ENCODE measurements at regions not wholly inside any gene's neighbourhood (a gene's known extent, or its start where the extent isn't known, plus 50 kb on each side); places are given as distances from the start of the nearest gene placed in this dataset.

GRCh38 chr12:92278378-92278828 is 132.8 kb upstream of the BTG1 start:
- H3K4me3 ChIP-seq (ENCODE audit: insufficient read depth in 1 of 2, low read depth in 1 of 2, low read length in 2 of 2) = no peak overlapping the region
- H3K9me3 ChIP-seq (ENCODE audit: control insufficient read depth, low read length) = no peaks in the 10 kb centered on the region
- H2BK120ac ChIP-seq (ENCODE audit: low read depth, low read length) = no peak overlapping the region
- H3K27me3 ChIP-seq (ENCODE audit: control insufficient read depth in 1 of 2, insufficient read depth in 1 of 2, low read length in 2 of 2) = no peaks in the 10 kb centered on the region
- no peak overlapping the region for H2BK15ac ChIP-seq (ENCODE audit: low read depth, poor library complexity, severe bottlenecking)
- H4K91ac ChIP-seq (ENCODE audit: low read length) = no peak overlapping the region
- no peak overlapping the region for H4K8ac ChIP-seq (ENCODE audit: low read length)
- H3K4me1 ChIP-seq (ENCODE audit: control insufficient read depth, insufficient read depth, low read depth, low read length) = no peaks in the 10 kb centered on the region
- no peak overlapping the region for H2AK5ac ChIP-seq (ENCODE audit: low read length, severe bottlenecking)
- H3K23ac ChIP-seq (ENCODE audit: low read length in 2 of 2) = no peak overlapping the region
- no peak overlapping the region for H3K27ac ChIP-seq (ENCODE audit: low read length, poor library complexity, severe bottlenecking)
- H2AFZ ChIP-seq (ENCODE audit: low read depth, low read length) = no peak overlapping the region
- no peak overlapping the region for H3K4me2 ChIP-seq (ENCODE audit: low read length, poor library complexity, severe bottlenecking)
- H3K79me1 ChIP-seq (replicated peaks; ENCODE audit: low read length, poor library complexity, severe bottlenecking) = no peaks in the 10 kb centered on the region
- no peak overlapping the region for H2BK12ac ChIP-seq (ENCODE audit: low read length in 2 of 2)
- H3K18ac ChIP-seq (ENCODE audit: low read depth in 1 of 2, low read length in 2 of 2) = no peak overlapping the region
- no peak overlapping the region for H3K14ac ChIP-seq (ENCODE audit: low read length in 2 of 2)
- H3K9ac ChIP-seq (ENCODE audit: low read length) = no peak overlapping the region
- 100% methylated on average over 1 of the region's 2 CpGs for WGBS
- no peak overlapping the region for H3K4ac ChIP-seq (ENCODE audit: low read depth in 1 of 2, low read length in 2 of 2)
- no peaks in the 10 kb centered on the region for H3K36me3 ChIP-seq (ENCODE audit: control insufficient read depth in 1 of 2, insufficient read depth in 2 of 2, low read depth in 1 of 2, low read length in 2 of 2)
- DNase-seq = no peak
- no peak overlapping the region for H2BK5ac ChIP-seq (ENCODE audit: low read depth, low read length, poor library complexity, severe bottlenecking)

GRCh38 chr12:92277795-92278194 is 132.1 kb upstream of the BTG1 start:
- no peak overlapping the region for H2BK15ac ChIP-seq (ENCODE audit: low read depth, poor library complexity, severe bottlenecking)
- no peaks in the 10 kb centered on the region for H3K36me3 ChIP-seq (ENCODE audit: control insufficient read depth in 1 of 2, insufficient read depth in 2 of 2, low read depth in 1 of 2, low read length in 2 of 2)
- no peaks in the 10 kb centered on the region for H3K79me1 ChIP-seq (replicated peaks; ENCODE audit: low read length, poor library complexity, severe bottlenecking)
- no peak overlapping the region for H2BK5ac ChIP-seq (ENCODE audit: low read depth, low read length, poor library complexity, severe bottlenecking)
- H2AK5ac ChIP-seq (ENCODE audit: low read length, severe bottlenecking) = no peak overlapping the region
- no peak overlapping the region for H2BK120ac ChIP-seq (ENCODE audit: low read depth, low read length)
- H2AFZ ChIP-seq (ENCODE audit: low read depth, low read length) = no peak overlapping the region
- H4K91ac ChIP-seq (ENCODE audit: low read length) = no peak overlapping the region
- no peaks in the 10 kb centered on the region for H3K4me1 ChIP-seq (ENCODE audit: control insufficient read depth, insufficient read depth, low read depth, low read length)
- H2BK12ac ChIP-seq (ENCODE audit: low read length in 2 of 2) = no peak overlapping the region
- no peaks in the 10 kb centered on the region for H3K9me3 ChIP-seq (ENCODE audit: control insufficient read depth, low read length)
- no peak overlapping the region for H3K14ac ChIP-seq (ENCODE audit: low read length in 2 of 2)
- no peak overlapping the region for H3K4me2 ChIP-seq (ENCODE audit: low read length, poor library complexity, severe bottlenecking)
- no peak overlapping the region for H3K23ac ChIP-seq (ENCODE audit: low read length in 2 of 2)
- H3K9ac ChIP-seq (ENCODE audit: low read length) = no peak overlapping the region
- H3K27me3 ChIP-seq (ENCODE audit: control insufficient read depth in 1 of 2, insufficient read depth in 1 of 2, low read length in 2 of 2) = no peaks in the 10 kb centered on the region
- H3K27ac ChIP-seq (ENCODE audit: low read length, poor library complexity, severe bottlenecking) = no peak overlapping the region
- H3K18ac ChIP-seq (ENCODE audit: low read depth in 1 of 2, low read length in 2 of 2) = no peak overlapping the region
- H3K4me3 ChIP-seq (ENCODE audit: insufficient read depth in 1 of 2, low read depth in 1 of 2, low read length in 2 of 2) = no peak overlapping the region
- no peak overlapping the region for H4K8ac ChIP-seq (ENCODE audit: low read length)
- WGBS = 96% methylated on average over 1 of the region's 2 CpGs
- H3K4ac ChIP-seq (ENCODE audit: low read depth in 1 of 2, low read length in 2 of 2) = no peak overlapping the region
- no peak for DNase-seq

- H3K79me1 ChIP-seq (replicated peaks; ENCODE audit: low read length, poor library complexity, severe bottlenecking) = no peaks in the 10 kb centered on the region
- H2BK12ac ChIP-seq (ENCODE audit: low read length in 2 of 2) = no peak overlapping the region
- H3K4me2 ChIP-seq (ENCODE audit: low read length, poor library complexity, severe bottlenecking) = no peak overlapping the region
- no peak overlapping the region for H4K8ac ChIP-seq (ENCODE audit: low read length)
- no peaks in the 10 kb centered on the region for H3K9me3 ChIP-seq (ENCODE audit: control insufficient read depth, low read length)
- no peaks in the 10 kb centered on the region for H3K27me3 ChIP-seq (ENCODE audit: control insufficient read depth in 1 of 2, insufficient read depth in 1 of 2, low read length in 2 of 2)
- no peak for DNase-seq
- H2BK5ac ChIP-seq (ENCODE audit: low read depth, low read length, poor library complexity, severe bottlenecking) = no peak overlapping the region
- no peak overlapping the region for H4K91ac ChIP-seq (ENCODE audit: low read length)
- no peak overlapping the region for H2BK15ac ChIP-seq (ENCODE audit: low read depth, poor library complexity, severe bottlenecking)
- H3K14ac ChIP-seq (ENCODE audit: low read length in 2 of 2) = no peak overlapping the region
- H2BK120ac ChIP-seq (ENCODE audit: low read depth, low read length) = no peak overlapping the region
- no peak overlapping the region for H2AK5ac ChIP-seq (ENCODE audit: low read length, severe bottlenecking)
- H2AFZ ChIP-seq (ENCODE audit: low read depth, low read length) = no peak overlapping the region
- H3K27ac ChIP-seq (ENCODE audit: low read length, poor library complexity, severe bottlenecking) = no peak overlapping the region
- H3K18ac ChIP-seq (ENCODE audit: low read depth in 1 of 2, low read length in 2 of 2) = no peak overlapping the region
- H3K4me1 ChIP-seq (ENCODE audit: control insufficient read depth, insufficient read depth, low read depth, low read length) = no peaks in the 10 kb centered on the region
- no peak overlapping the region for H3K9ac ChIP-seq (ENCODE audit: low read length)
- no peak overlapping the region for H3K4ac ChIP-seq (ENCODE audit: low read depth in 1 of 2, low read length in 2 of 2)
- WGBS = 100% methylated on average over 1 of the region's 1 CpG
- no peak overlapping the region for H3K4me3 ChIP-seq (ENCODE audit: insufficient read depth in 1 of 2, low read depth in 1 of 2, low read length in 2 of 2)
- no peak overlapping the region for H3K23ac ChIP-seq (ENCODE audit: low read length in 2 of 2)
- no peaks in the 10 kb centered on the region for H3K36me3 ChIP-seq (ENCODE audit: control insufficient read depth in 1 of 2, insufficient read depth in 2 of 2, low read depth in 1 of 2, low read length in 2 of 2)
These were observed 130.6 kb upstream of the BTG1 start for GRCh38 chr12:92276276-92276675.

GRCh38 chr12:92275443-92276154 is 130.0 kb upstream of the BTG1 start:
- no peak overlapping the region for H2BK5ac ChIP-seq (ENCODE audit: low read depth, low read length, poor library complexity, severe bottlenecking)
- no peak overlapping the region for H3K18ac ChIP-seq (ENCODE audit: low read depth in 1 of 2, low read length in 2 of 2)
- no peak overlapping the region for H3K4me3 ChIP-seq (ENCODE audit: insufficient read depth in 1 of 2, low read depth in 1 of 2, low read length in 2 of 2)
- H2BK12ac ChIP-seq (ENCODE audit: low read length in 2 of 2) = no peak overlapping the region
- H3K9ac ChIP-seq (ENCODE audit: low read length) = no peak overlapping the region
- no peak overlapping the region for H3K4ac ChIP-seq (ENCODE audit: low read depth in 1 of 2, low read length in 2 of 2)
- H3K27me3 ChIP-seq (ENCODE audit: control insufficient read depth in 1 of 2, insufficient read depth in 1 of 2, low read length in 2 of 2) = no peaks in the 10 kb centered on the region
- H2BK120ac ChIP-seq (ENCODE audit: low read depth, low read length) = no peak overlapping the region
- no peak overlapping the region for H2AK5ac ChIP-seq (ENCODE audit: low read length, severe bottlenecking)
- H3K9me3 ChIP-seq (ENCODE audit: control insufficient read depth, low read length) = no peaks in the 10 kb centered on the region
- H3K4me1 ChIP-seq (ENCODE audit: control insufficient read depth, insufficient read depth, low read depth, low read length) = no peaks in the 10 kb centered on the region
- no peak overlapping the region for H3K23ac ChIP-seq (ENCODE audit: low read length in 2 of 2)
- no peak overlapping the region for H3K14ac ChIP-seq (ENCODE audit: low read length in 2 of 2)
- H3K4me2 ChIP-seq (ENCODE audit: low read length, poor library complexity, severe bottlenecking) = no peak overlapping the region
- H3K79me1 ChIP-seq (replicated peaks; ENCODE audit: low read length, poor library complexity, severe bottlenecking) = no peaks in the 10 kb centered on the region
- no peak overlapping the region for H4K8ac ChIP-seq (ENCODE audit: low read length)
- H2AFZ ChIP-seq (ENCODE audit: low read depth, low read length) = no peak overlapping the region
- no peak overlapping the region for H3K27ac ChIP-seq (ENCODE audit: low read length, poor library complexity, severe bottlenecking)
- DNase-seq = no peak
- WGBS = 64% methylated on average over 3 of the region's 7 CpGs
- no peaks in the 10 kb centered on the region for H3K36me3 ChIP-seq (ENCODE audit: control insufficient read depth in 1 of 2, insufficient read depth in 2 of 2, low read depth in 1 of 2, low read length in 2 of 2)
- no peak overlapping the region for H2BK15ac ChIP-seq (ENCODE audit: low read depth, poor library complexity, severe bottlenecking)
- H4K91ac ChIP-seq (ENCODE audit: low read length) = no peak overlapping the region

Data from mesenchymal stem cell (in vitro differentiated cells and primary cell).